ENCODE measurements at regions not wholly inside any gene's neighbourhood (a gene's known extent, or its start where the extent isn't known, plus 50 kb on each side); places are given as distances from the start of the nearest gene placed in this dataset.

DNA sequence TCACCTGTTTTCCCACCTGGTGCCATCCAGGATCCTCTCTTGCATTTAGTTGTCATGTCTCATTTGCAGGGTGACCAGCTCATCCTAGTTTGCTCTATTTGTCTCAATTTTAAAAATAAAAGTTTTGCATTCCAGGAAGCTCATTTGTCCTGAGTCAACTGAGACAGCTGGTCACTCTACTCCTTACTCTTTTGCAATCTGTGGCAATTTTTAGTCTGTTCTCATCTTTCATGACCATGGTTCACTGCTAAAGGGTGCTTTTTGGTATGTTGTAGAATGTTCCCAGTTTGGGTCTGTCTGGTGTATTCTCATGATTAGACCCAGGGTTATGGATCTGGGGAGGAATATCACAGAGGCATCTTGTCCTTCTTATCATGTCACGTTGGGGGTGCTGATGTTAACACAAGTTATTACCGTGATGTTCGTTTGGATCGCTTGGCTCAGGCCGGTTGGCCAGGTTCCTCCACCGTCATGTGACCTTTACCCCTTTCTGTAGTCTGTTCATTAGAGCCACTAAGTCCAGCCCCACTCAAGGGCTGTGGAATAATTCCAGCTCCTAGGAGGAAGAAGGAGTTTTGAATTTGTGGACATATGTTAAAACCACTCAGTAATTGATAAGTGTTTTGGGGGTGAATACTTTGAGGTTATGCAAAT, 103.3 kb upstream of the IGFBP3 start:
- ChIA-PET POLR2A (interaction anchor here (0.7 kb wide), 1 partner anchor 47 kb away, joined by 3 read pairs; no protein-coding TSS in a partner anchor), CTCF (interaction anchor here (0.8 kb wide), 1 partner anchor 13 kb away, joined by 3 read pairs; no protein-coding TSS in a partner anchor)
- Mint-ChIP-seq H3K27me3 (ENCODE audit: insufficient read depth, unreplicated experiment) (no peaks in the 10 kb centered on the region), H3K27ac (ENCODE audit: low read depth, unreplicated experiment) (no peak overlapping the region), H3K4me3 (ENCODE audit: unreplicated experiment) (no peak overlapping the region), H3K4me1 (ENCODE audit: insufficient read depth, unreplicated experiment) (no peaks in the 10 kb centered on the region), H3K36me3 (ENCODE audit: insufficient read depth, unreplicated experiment) (no peaks in the 10 kb centered on the region), H3K9me3 (ENCODE audit: unreplicated experiment) (no peaks in the 10 kb centered on the region)
- intact Hi-C loops (cut with micrococcal nuclease): no loop called here
- no TSS peak for BruUV-seq (replicated peaks)
- TF ChIP-seq, protein P1, sequence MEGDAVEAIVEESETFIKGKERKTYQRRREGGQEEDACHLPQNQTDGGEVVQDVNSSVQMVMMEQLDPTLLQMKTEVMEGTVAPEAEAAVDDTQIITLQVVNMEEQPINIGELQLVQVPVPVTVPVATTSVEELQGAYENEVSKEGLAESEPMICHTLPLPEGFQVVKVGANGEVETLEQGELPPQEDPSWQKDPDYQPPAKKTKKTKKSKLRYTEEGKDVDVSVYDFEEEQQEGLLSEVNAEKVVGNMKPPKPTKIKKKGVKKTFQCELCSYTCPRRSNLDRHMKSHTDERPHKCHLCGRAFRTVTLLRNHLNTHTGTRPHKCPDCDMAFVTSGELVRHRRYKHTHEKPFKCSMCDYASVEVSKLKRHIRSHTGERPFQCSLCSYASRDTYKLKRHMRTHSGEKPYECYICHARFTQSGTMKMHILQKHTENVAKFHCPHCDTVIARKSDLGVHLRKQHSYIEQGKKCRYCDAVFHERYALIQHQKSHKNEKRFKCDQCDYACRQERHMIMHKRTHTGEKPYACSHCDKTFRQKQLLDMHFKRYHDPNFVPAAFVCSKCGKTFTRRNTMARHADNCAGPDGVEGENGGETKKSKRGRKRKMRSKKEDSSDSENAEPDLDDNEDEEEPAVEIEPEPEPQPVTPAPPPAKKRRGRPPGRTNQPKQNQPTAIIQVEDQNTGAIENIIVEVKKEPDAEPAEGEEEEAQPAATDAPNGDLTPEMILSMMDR (IDR thresholded peaks at IDR 0.05; ENCODE audit: unreplicated experiment): no peak
- peak; percentile 13 for DNase-seq (ENCODE audit: unreplicated experiment)

DNA sequence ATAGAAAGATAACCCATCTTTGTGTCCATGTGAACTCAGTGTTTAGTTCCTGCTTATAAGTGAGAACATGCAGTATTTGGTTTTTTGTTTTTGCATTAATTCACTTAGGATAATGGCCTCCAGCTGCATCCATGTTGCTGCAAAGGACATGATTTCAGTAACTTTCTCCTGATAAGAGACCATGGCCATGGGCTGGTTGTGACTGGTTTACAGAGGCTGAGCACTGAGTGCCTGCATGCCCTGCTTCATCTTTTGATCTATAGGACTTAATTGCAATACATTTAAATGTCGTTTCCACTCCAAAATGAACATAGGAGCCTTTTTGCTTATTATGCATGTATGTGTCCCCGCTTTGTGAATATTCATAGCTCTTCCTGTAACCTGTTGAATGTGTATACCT, 101.3 kb upstream of the IGFBP3 start:
- CTCF ChIA-PET: interaction anchor here (0.6 to 1.1 kb wide), 2 partner anchors 99 to 1166 kb away, joined by 3 read pairs; no protein-coding TSS in a partner anchor
- POLR2A ChIA-PET: no interaction called here
- Mint-ChIP-seq H3K36me3 (ENCODE audit: insufficient read depth, unreplicated experiment) (no peaks in the 10 kb centered on the region), H3K9me3 (ENCODE audit: unreplicated experiment) (no peaks in the 10 kb centered on the region), H3K27me3 (ENCODE audit: insufficient read depth, unreplicated experiment) (no peaks in the 10 kb centered on the region), H3K4me1 (ENCODE audit: insufficient read depth, unreplicated experiment) (no peaks in the 10 kb centered on the region), H3K4me3 (ENCODE audit: unreplicated experiment) (no peak overlapping the region), H3K27ac (ENCODE audit: low read depth, unreplicated experiment) (no peak overlapping the region)
- no peak for DNase-seq (ENCODE audit: unreplicated experiment)
- TF ChIP-seq, protein P1 (IDR thresholded peaks at IDR 0.05; ENCODE audit: unreplicated experiment): no peak
- BruUV-seq (replicated peaks): no TSS peak
- intact Hi-C loops (cut with micrococcal nuclease): no loop called here

DNA sequence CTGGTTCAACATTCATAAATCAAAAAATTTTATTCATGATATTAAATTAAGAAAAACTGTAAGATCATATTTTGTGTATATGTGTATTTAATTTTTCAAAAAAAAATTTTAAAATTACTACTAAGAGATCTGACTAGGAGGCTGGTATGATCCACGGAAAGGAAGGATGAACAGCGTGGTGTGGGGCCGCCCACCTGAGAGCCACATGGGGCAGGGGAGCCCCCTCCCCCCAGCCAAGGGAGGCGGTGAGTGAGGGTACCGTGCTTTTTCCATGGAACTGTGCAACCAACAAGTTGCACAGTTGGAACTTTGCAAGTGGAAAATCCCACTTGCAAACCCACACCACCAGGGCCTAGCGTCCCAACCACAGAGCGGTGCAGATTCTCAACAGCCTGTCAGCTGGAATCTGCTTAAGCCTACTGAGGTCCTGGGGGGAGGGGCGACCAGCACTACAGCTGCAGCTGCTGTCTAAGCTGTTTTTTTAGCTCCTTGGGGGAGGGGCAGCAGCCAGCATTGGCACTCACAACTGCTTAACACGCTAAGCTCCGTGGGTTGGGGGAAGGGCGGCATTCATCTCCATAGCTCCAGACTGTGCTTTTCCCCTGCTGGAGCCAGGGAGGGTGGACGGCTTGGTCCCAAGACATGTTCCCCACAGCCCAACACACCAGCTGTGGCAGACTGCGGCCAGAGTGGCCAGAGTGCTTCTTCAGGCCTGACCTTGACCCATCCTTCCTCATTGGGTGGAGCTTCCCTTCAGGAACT, 94.2 kb upstream of the IGFBP3 start:
- intact Hi-C loops (cut with micrococcal nuclease): no loop called here
- no peaks in the 10 kb centered on the region for H3K9me3 Mint-ChIP-seq (ENCODE audit: unreplicated experiment)
- H3K4me1 Mint-ChIP-seq (ENCODE audit: insufficient read depth, unreplicated experiment): no peaks in the 10 kb centered on the region
- H3K4me3 Mint-ChIP-seq (ENCODE audit: unreplicated experiment): no peak overlapping the region
- no peaks in the 10 kb centered on the region for H3K36me3 Mint-ChIP-seq (ENCODE audit: insufficient read depth, unreplicated experiment)
- no peak overlapping the region for H3K27ac Mint-ChIP-seq (ENCODE audit: low read depth, unreplicated experiment)
- TF ChIP-seq, protein P1 (IDR thresholded peaks at IDR 0.05; ENCODE audit: unreplicated experiment): no peak
- ChIA-PET POLR2A (no interaction called here), CTCF (no interaction called here)
- BruUV-seq (replicated peaks): no TSS peak
- H3K27me3 Mint-ChIP-seq (ENCODE audit: insufficient read depth, unreplicated experiment): no peaks in the 10 kb centered on the region
- DNase-seq (ENCODE audit: unreplicated experiment): no peak

DNA sequence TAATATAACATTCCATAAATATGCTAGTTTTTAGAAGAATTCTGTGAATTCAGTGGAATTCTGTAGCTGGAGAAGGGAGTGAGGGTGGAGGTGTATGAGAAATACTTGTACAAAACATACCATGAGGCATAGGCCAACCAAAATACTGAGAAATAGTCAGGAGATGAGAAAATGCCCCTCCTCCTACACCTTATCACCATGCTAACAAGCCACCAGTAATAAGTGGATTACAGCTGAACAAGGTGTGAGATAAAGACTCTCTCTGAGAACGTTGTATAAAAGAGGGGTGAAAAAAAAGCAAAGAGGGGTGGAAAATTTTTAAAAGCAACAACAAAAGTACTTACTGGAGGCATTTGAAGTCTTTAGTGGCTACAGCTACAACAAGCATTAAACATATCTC, 90.4 kb upstream of the IGFBP3 start:
- BruUV-seq (replicated peaks): no TSS peak
- no peaks in the 10 kb centered on the region for H3K27me3 Mint-ChIP-seq (ENCODE audit: insufficient read depth, unreplicated experiment)
- H3K36me3 Mint-ChIP-seq (ENCODE audit: insufficient read depth, unreplicated experiment): no peaks in the 10 kb centered on the region
- intact Hi-C loops (cut with micrococcal nuclease): no loop called here
- H3K9me3 Mint-ChIP-seq (ENCODE audit: unreplicated experiment): no peaks in the 10 kb centered on the region
- TF ChIP-seq, protein P1 (IDR thresholded peaks at IDR 0.05; ENCODE audit: unreplicated experiment): no peak
- ChIA-PET CTCF (interaction anchor here (1.2 to 1.6 kb wide), 2 partner anchors 13 to 94 kb away, joined by 3 to 5 read pairs; no protein-coding TSS in a partner anchor), POLR2A (interaction anchor here (0.7 kb wide), 1 partner anchor 770 kb away, joined by 3 read pairs; no protein-coding TSS in a partner anchor)
- H3K27ac Mint-ChIP-seq (ENCODE audit: low read depth, unreplicated experiment): no peak overlapping the region
- no peak overlapping the region for H3K4me3 Mint-ChIP-seq (ENCODE audit: unreplicated experiment)
- no peaks in the 10 kb centered on the region for H3K4me1 Mint-ChIP-seq (ENCODE audit: insufficient read depth, unreplicated experiment)
- no peak for DNase-seq (ENCODE audit: unreplicated experiment)
